ENCODE measurements at regions not wholly inside any gene's neighbourhood (a gene's known extent, or its start where the extent isn't known, plus 50 kb on each side); places are given as distances from the start of the nearest gene placed in this dataset.

- no peak for DNase-seq
- no peak for TF ChIP-seq CTCF (IDR thresholded peaks at IDR 0.05; ENCODE audit: low read depth, low read length)
- Histone ChIP-seq H3K27ac (no peak overlapping the region), H3K4me3 (ENCODE audit: low read depth, low read length) (no peak overlapping the region), H3K36me3 (peaks cover 17% of the 10 kb centered on the region), H3K9me3 (ENCODE audit: severe bottlenecking) (no peaks in the 10 kb centered on the region), H3K27me3 (ENCODE audit: insufficient read depth, low read depth, severe bottlenecking) (no peaks in the 10 kb centered on the region)
These were observed 275.5 kb upstream of the ROPN1 start for GRCh38 chr3:124267406-124267805.

- H3K4me3 ChIP-seq (ENCODE audit: low read depth, low read length) = no peak overlapping the region
- no peaks in the 10 kb centered on the region for H3K27me3 ChIP-seq (ENCODE audit: insufficient read depth, low read depth, severe bottlenecking)
- H3K9me3 ChIP-seq (ENCODE audit: severe bottlenecking) = no peaks in the 10 kb centered on the region
- no peak for DNase-seq
- no peak overlapping the region for H3K27ac ChIP-seq
- H3K36me3 ChIP-seq = peaks cover 17% of the 10 kb centered on the region
- TF ChIP-seq CTCF (IDR thresholded peaks at IDR 0.05; ENCODE audit: low read depth, low read length) = no peak
These were observed 276.4 kb upstream of the ROPN1 start for GRCh38 chr3:124268355-124268754.

GRCh38 chr3:124269619-124270018 is 277.7 kb upstream of the ROPN1 start:
- no peak for TF ChIP-seq CTCF (IDR thresholded peaks at IDR 0.05; ENCODE audit: low read depth, low read length)
- Histone ChIP-seq H3K27ac (no peak overlapping the region), H3K9me3 (ENCODE audit: severe bottlenecking) (no peaks in the 10 kb centered on the region), H3K4me3 (ENCODE audit: low read depth, low read length) (no peak overlapping the region), H3K27me3 (ENCODE audit: insufficient read depth, low read depth, severe bottlenecking) (no peaks in the 10 kb centered on the region), H3K36me3 (peaks cover 17% of the 10 kb centered on the region)
- DNase-seq = no peak

GRCh38 chr3:124272605-124273151 is 280.8 kb upstream of the ROPN1 start:
- no peak overlapping the region for H3K27ac ChIP-seq
- TF ChIP-seq CTCF (IDR thresholded peaks at IDR 0.05; ENCODE audit: low read depth, low read length) = no peak
- no peaks in the 10 kb centered on the region for H3K9me3 ChIP-seq (ENCODE audit: severe bottlenecking)
- no peaks in the 10 kb centered on the region for H3K27me3 ChIP-seq (ENCODE audit: insufficient read depth, low read depth, severe bottlenecking)
- peaks cover 14% of the 10 kb centered on the region for H3K36me3 ChIP-seq
- no peak for DNase-seq
- H3K4me3 ChIP-seq (ENCODE audit: low read depth, low read length) = no peak overlapping the region

GRCh38 chr3:124273651-124274050 is 281.7 kb upstream of the ROPN1 start:
- H3K9me3 ChIP-seq (ENCODE audit: severe bottlenecking) = no peaks in the 10 kb centered on the region
- no peaks in the 10 kb centered on the region for H3K27me3 ChIP-seq (ENCODE audit: insufficient read depth, low read depth, severe bottlenecking)
- no peak for DNase-seq
- H3K4me3 ChIP-seq (ENCODE audit: low read depth, low read length) = no peak overlapping the region
- H3K36me3 ChIP-seq = peaks cover 14% of the 10 kb centered on the region
- TF ChIP-seq CTCF (IDR thresholded peaks at IDR 0.05; ENCODE audit: low read depth, low read length) = no peak
- H3K27ac ChIP-seq = no peak overlapping the region

- TF ChIP-seq CTCF (IDR thresholded peaks at IDR 0.05; ENCODE audit: low read depth, low read length) = no peak
- H3K36me3 ChIP-seq = peaks cover 10% of the 10 kb centered on the region
- H3K27me3 ChIP-seq (ENCODE audit: insufficient read depth, low read depth, severe bottlenecking) = no peaks in the 10 kb centered on the region
- no peak for DNase-seq
- no peaks in the 10 kb centered on the region for H3K9me3 ChIP-seq (ENCODE audit: severe bottlenecking)
- no peak overlapping the region for H3K27ac ChIP-seq
- no peak overlapping the region for H3K4me3 ChIP-seq (ENCODE audit: low read depth, low read length)
These were observed 282.1 kb upstream of the ROPN1 start for GRCh38 chr3:124274051-124274450.
